Lung (tissue), 11 donors: ENCODE measurements at regions not wholly inside any gene's neighbourhood (a gene's known extent, or its start where the extent isn't known, plus 50 kb on each side); places are given as distances from the start of the nearest gene placed in this dataset.
"Not testable (repeated sequence)": the region's sequence is repeated elsewhere in the genome, so short reads cannot be mapped to it uniquely, and the experiment has no call there.

ENCODE experiments used
- ATAC-seq: fragments of 200-7000 bp; cut with Tn5 transposase; one replicate; pipeline ENCODE4 v1.9.1; 2020; ENCODE audit warnings: moderate number of reproducible peaks; ENCODE audit not compliant: insufficient read depth, low FRiP score
- DNase-seq, 3 donors: peaks; one replicate each; pipeline ENCODE4 v3.0.0-alpha.2; 2013 to 2017
- H3K27ac ChIP-seq, 2 donors: one replicate each; pipeline ENCODE4 v1.5.1; 2013; ENCODE audit warnings: mild to moderate bottlenecking in 2 of 2, moderate library complexity in 2 of 2, control low read depth in 1 of 2, inconsistent platforms in 1 of 2, low read depth in 1 of 2, low read length in 1 of 2
- H3K27me3 ChIP-seq, 3 donors: one replicate each; pipeline ENCODE4 v1.5.1; 2013; ENCODE audit warnings: low read length in 2 of 3; ENCODE audit not compliant: control insufficient read depth in 3 of 3, insufficient read depth in 3 of 3
- H3K36me3 ChIP-seq, 4 donors: one replicate each; pipeline ENCODE4 v1.5.1; 2013; ENCODE audit warnings: low read length in 4 of 4, mild to moderate bottlenecking in 1 of 4, moderate library complexity in 1 of 4; ENCODE audit not compliant: control insufficient read depth in 4 of 4, insufficient read depth in 4 of 4
- H3K4me1 ChIP-seq, 5 donors: one replicate each; pipeline ENCODE4 v1.5.1; 2013; ENCODE audit warnings: low read length in 5 of 5, mild to moderate bottlenecking in 2 of 5, moderate library complexity in 1 of 5; ENCODE audit not compliant: control insufficient read depth in 5 of 5, insufficient read depth in 5 of 5
- H3K4me3 ChIP-seq: one replicate; pipeline ENCODE4 v1.5.1; 2013; ENCODE audit warnings: mild to moderate bottlenecking, control low read depth, moderate library complexity
- H3K9ac ChIP-seq, 2 donors: one replicate each; pipeline ENCODE4 v1.5.1; 2013; ENCODE audit warnings: low read length in 2 of 2, control low read depth in 1 of 2; ENCODE audit not compliant: insufficient read depth in 1 of 2
- H3K9me3 ChIP-seq, 4 donors: one replicate each; pipeline ENCODE4 v1.5.1; 2013; ENCODE audit warnings: low read length in 3 of 4, mild to moderate bottlenecking in 1 of 4, moderate library complexity in 1 of 4; ENCODE audit not compliant: control insufficient read depth in 4 of 4, insufficient read depth in 3 of 4
- CTCF ChIP-seq: IDR thresholded peaks from 2 replicates; pipeline ENCODE4 v1.5.1; 2012; ENCODE audit warnings: mild to moderate bottlenecking; ENCODE audit errors: control extremely low read depth, extremely low read depth
- WGBS, 2 donors: extraction: QIAGEN DNeasy Blood & Tissue Kit; methylation state at CpG; one replicate each; pipeline ENCODE4 v1.1.7; 2013; 5-methylcytosine and 5-hydroxymethylcytosine counted together
- donor health status: control.
- donor health status: control.
- donor health status: Bipolar disorder and iron deficiency.
- donor health status: healthy.
- donor health status: DM: yes; HTN: yes; CAD: no.

- H3K9ac ChIP-seq: no peak overlapping the region
- DNase-seq: no peak
- no peaks in the 10 kb centered on the region for H3K27me3 ChIP-seq
- WGBS, 2 donors: 71 to 75% methylated on average over 5 of the region's 5 CpGs
- H3K36me3 ChIP-seq: no peaks in the 10 kb centered on the region
- no peak overlapping the region for H3K4me3 ChIP-seq
- no peaks in the 10 kb centered on the region for H3K4me1 ChIP-seq
- no peak for TF ChIP-seq CTCF
- ATAC-seq: no peak
- no peak overlapping the region for H3K27ac ChIP-seq
- no peaks in the 10 kb centered on the region for H3K9me3 ChIP-seq
Measured at GRCh38 chr16:8044796-8045195, 545.5 kb downstream of the TMEM114 start.

- TF ChIP-seq CTCF: no peak
- H3K9ac ChIP-seq: no peak overlapping the region
- 75 to 82% methylated on average over 3 of the region's 3 CpGs for WGBS, 2 donors
- peaks cover 0 to 3% (median 0%) of the 10 kb centered on the region in 4 donors for H3K9me3 ChIP-seq
- DNase-seq: no peak
- H3K36me3 ChIP-seq: no peaks in the 10 kb centered on the region
- no peak overlapping the region for H3K4me3 ChIP-seq
- no peaks in the 10 kb centered on the region for H3K4me1 ChIP-seq
- no peaks in the 10 kb centered on the region for H3K27me3 ChIP-seq
- H3K27ac ChIP-seq: no peak overlapping the region
- ATAC-seq: no peak
Measured at GRCh38 chr16:8032406-8032805, 557.9 kb downstream of the TMEM114 start.

- not testable (repeated sequence) for H3K4me1 ChIP-seq, H3K9ac ChIP-seq, DNase-seq, H3K9me3 ChIP-seq, H3K27ac ChIP-seq, H3K4me3 ChIP-seq, ATAC-seq, H3K27me3 ChIP-seq, H3K36me3 ChIP-seq
- 82 to 89% methylated on average over 3 of the region's 3 CpGs for WGBS, 2 donors
Measured at GRCh38 chr16:8030004-8030403, 560.3 kb downstream of the TMEM114 start.

GRCh38 chr16:8026450-8026849, 563.9 kb downstream of the TMEM114 start:
- Histone ChIP-seq H3K4me3 (no peak overlapping the region), H3K9ac (no peak overlapping the region), H3K9me3 (peaks cover 0 to 3% (median 0%) of the 10 kb centered on the region in 4 donors), H3K27ac (no peak overlapping the region), H3K4me1 (no peaks in the 10 kb centered on the region), H3K27me3 (no peaks in the 10 kb centered on the region), H3K36me3 (no peaks in the 10 kb centered on the region)
- WGBS, 2 donors: 59 to 68% methylated on average over 5 of the region's 5 CpGs
- DNase-seq: peak; percentile 1 to 12 (median 6)
- no peak for ATAC-seq
- no peak for TF ChIP-seq CTCF
